DOHH2 (cell line): ENCODE measurements at regions not wholly inside any gene's neighbourhood (a gene's known extent, or its start where the extent isn't known, plus 50 kb on each side); places are given as distances from the start of the nearest gene placed in this dataset.

ENCODE experiments used
- CTCF ChIP-seq: fragments of 200-600 bp; sonication (generic); IDR thresholded peaks from one replicate; pipeline ENCODE4 v1.5.1; 2014; ENCODE audit warnings: antibody characterized with exemption, mild to moderate bottlenecking, low read depth, low read length; ENCODE audit not compliant: poor library complexity, severe bottlenecking
- EZH2phosphoT487 ChIP-seq: fragments of 200-600 bp; sonication (generic); IDR thresholded peaks from 2 replicates; pipeline ENCODE4 v1.6.1; 2017; ENCODE audit warnings: borderline replicate concordance, mild to moderate bottlenecking, antibody characterized with exemption, low read length, moderate library complexity, mixed read lengths

GRCh38 chr2:175500255-175500654 lies 318.7 kb upstream of the ATP5MC3 start:
- TF ChIP-seq CTCF = no peak
- no peak for TF ChIP-seq EZH2phosphoT487
